HG03354 (cell line): ENCODE measurements at regions not wholly inside any gene's neighbourhood (a gene's known extent, or its start where the extent isn't known, plus 50 kb on each side); places are given as distances from the start of the nearest gene placed in this dataset.

Experiments
- ATAC-seq: cut with Tn5 transposase; IDR thresholded peaks from one replicate; pipeline ENCODE4 v1.9.1; 2021; ENCODE audit warnings: mild to moderate bottlenecking; ENCODE audit not compliant: unreplicated experiment, poor library complexity, severe bottlenecking

GRCh38 chr2:103734911-103735310 is 973.1 kb downstream of the TMEM182 start:
- no peak for ATAC-seq

GRCh38 chr2:103738108-103738507 is 976.3 kb downstream of the TMEM182 start:
- no peak for ATAC-seq

DNA sequence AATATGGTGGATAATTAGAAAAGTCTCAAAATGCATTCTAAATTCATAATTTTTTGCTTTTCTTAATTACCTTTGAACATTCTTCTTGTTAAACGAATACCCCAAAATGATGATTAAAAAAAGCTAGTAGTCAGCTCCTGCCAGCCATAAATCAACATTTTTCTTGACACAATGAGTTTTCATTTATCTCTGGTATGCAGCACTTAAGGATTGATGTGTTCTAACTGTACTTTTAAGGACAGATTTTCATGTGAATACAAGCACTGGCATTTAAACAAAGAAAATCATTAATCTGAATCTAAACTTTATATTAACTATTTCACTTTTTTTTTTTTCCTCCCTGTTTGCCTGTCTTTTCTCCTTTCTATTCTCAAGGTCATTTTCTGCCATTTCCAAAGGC is 976.8 kb downstream of the TMEM182 start:
- no peak for ATAC-seq

DNA sequence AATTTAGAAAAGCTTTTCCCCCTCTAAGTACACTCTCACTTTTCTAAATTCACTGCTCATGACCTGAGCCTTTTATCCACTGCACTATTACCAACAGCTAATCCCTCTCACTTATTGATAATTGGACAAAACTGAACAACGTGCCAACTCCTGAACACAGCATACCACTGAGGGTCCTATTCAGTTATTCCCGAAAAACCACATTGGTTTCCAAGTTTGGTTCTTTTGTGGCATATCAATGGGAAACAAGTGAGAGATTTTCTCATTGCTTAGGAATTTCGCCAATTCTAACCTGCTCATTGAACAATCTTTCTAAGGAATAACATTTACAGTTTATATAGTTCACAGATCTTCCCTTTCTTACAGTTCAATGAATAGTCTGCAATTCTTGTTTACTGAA is 977.4 kb downstream of the TMEM182 start:
- ATAC-seq, result no peak

- ATAC-seq, result no peak
Measured at GRCh38 chr2:103739921-103740320, 978.1 kb downstream of the TMEM182 start.

GRCh38 chr2:103740631-103741030 is 978.8 kb downstream of the TMEM182 start:
- ATAC-seq, result no peak

DNA sequence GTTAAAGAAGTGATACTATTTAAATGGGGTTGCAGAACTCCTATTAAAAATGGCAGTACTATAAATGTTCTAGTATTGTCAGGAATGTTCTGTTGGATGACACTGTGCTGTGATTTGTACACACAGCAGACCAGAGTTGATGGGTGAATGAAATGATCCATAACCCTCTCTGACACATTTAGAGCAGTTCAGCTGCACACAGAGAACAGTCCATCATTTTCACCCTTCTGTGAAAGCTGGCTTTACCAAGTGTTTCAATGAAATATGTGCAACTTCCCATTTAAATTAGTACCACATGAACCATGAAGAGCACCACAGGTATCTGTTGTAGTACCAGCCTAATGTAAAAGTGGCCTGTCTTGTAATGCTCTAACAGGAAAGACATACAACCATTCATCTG is 981.4 kb downstream of the TMEM182 start:
- ATAC-seq, result no peak

DNA sequence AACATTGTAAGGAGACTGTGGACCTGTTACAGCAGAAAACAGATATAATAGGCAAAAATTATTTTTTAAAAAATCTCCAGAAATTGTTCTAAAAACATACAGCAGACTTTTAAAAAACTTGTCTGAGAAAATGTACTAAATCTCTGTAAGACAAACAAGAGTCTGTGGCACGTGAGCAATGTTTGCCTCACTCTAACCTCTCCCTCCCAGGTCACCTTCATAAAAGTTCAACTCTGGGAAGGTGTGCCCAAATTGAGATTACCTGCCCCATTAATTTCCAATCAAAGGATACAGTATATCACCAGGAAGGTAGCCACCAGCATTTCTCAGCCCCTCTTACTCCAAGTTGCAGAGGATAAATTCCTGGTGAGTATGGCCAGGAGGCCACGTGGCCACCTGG is 992.7 kb downstream of the TMEM182 start:
- no peak for ATAC-seq

- ATAC-seq, result no peak
Measured at GRCh38 chr2:103773884-103774283, 1012.1 kb downstream of the TMEM182 start.

GRCh38 chr2:103780088-103780702 is 1018.4 kb downstream of the TMEM182 start:
- ATAC-seq, result no peak

GRCh38 chr2:103781313-103781712 is 1019.5 kb downstream of the TMEM182 start:
- no peak for ATAC-seq

- ATAC-seq, result no peak
Measured at GRCh38 chr2:103784261-103784660, 1022.4 kb downstream of the TMEM182 start.

DNA sequence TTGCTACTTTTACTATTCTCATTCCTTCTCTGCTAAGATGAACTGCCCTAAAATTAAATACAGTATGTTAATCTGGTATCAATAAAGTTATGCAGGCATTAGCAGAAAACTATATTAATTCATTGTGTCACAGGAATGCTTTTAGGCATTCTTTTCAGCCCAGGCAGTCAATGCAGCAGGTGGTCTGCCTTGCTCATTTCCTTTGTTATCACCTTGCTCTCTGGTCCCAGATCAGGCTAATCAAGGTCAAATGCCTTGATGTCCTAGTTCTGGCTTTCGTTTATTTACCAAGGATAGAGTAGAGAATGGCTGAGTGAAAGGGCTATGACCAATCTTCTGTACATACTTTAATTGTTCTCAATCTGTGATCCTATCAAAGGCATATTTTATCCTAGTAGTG is 1023.6 kb downstream of the TMEM182 start:
- no peak for ATAC-seq

DNA sequence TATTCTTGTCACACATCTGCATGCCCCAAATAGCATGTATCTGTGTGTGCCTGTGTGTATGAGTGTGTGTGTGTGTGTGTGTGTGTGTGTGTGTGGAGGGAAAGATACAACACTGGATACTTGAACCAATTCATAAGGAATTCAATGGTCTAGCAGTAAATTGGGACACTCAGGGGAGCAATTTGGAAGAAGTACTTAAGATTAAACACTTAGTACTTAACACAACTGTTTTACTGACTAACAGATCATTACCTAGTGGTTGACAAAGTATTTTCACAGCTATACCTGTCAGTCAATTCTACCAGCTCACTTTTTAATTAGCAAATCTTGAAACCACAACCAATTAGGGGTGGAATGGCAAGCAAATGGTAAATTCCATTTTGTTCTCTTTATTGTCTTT is 1024.1 kb downstream of the TMEM182 start:
- no peak for ATAC-seq

DNA sequence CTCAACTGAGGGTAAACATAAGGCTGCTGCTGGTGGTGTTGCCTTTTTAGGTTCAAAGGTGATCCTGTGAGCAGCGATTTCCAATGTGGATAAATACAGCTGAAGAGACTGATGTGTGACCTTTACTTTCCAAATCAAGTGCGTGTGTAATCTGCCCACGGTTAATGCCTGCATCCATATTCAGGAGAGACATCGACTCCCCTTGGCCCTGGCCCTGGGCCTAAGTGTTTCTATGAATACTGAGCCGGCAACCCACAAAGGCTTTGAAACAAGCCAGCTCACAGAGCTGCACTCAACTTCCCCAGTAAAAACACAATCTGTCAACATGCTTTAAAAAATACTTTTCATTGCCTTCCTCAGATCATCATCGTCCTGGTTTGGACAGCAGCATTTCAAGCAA is 1026.6 kb downstream of the TMEM182 start:
- ATAC-seq, result no peak

- ATAC-seq, result no peak
Measured at GRCh38 chr2:103788951-103789350, 1027.1 kb downstream of the TMEM182 start.

DNA sequence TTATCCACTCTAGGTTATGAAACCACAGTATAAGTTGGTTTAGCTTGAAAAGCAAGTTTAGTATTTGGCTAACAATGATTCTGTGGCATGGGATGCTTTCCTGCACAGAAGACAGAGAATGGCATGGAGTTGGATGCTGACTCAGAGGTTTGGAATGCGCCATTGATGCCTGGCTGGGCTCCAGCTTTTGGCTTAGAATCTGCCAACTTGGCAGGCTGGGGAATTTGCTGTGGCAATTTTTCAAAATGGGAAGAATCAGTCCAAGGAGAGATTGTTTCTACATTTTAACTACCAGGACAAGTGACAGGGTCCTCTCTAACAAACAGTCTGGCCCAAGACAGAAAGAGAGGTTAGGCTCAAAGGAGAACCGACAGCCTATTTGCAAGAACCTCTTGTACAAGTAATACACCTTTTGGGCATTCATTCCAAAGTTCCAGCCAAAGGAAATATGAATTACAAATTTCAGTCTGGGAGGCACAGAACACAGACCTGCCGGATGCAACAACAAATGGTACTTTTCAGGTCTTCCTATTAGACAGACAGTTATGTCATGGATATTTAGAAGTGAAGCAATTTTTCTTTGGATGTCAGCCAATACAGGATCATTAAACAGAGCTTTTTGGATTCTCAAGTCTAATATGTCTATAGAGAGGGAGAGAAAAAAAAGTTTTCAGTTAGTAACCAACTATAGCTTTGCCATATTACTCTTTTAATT is 1027.7 kb downstream of the TMEM182 start:
- ATAC-seq, result no peak

- no peak for ATAC-seq
Measured at GRCh38 chr2:103792042-103792441, 1030.2 kb downstream of the TMEM182 start.

DNA sequence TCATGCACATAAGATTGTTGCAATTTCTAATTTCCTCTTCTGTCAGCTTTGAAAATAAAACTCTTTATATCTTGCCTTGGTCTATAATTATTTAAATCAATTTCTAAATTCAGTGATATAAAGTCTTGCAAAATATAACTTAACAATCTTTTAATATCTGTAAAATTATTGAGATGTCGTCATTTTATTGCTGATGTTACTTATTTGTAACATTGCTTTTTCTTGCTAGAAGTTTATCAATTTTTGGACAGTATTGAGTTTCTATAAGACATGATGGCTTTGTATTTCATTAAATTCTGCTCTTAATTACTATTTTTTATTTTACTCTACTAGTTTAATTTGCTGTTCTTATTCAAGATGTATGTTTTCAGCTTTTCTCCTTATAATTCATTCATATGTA is 1036.5 kb downstream of the TMEM182 start:
- no peak for ATAC-seq

DNA sequence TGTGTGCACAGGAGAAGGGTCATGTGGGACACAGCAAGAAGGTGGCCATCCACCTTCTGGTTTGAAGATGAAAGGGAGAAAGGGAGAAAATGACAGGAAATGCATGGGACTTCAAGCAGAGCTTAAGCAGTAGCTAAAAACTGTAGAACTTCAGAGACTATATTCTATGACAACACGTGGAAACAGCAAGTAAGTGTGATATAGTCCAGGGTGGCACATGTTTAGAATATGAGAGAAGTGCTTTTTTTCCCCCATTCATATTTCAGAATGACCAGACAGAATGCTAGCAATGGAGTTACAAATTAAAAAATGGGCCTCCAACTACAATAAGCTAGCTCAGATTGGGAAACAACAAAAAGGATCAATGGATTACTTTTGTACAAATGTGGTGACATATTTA is 1042.2 kb downstream of the TMEM182 start:
- no peak for ATAC-seq

DNA sequence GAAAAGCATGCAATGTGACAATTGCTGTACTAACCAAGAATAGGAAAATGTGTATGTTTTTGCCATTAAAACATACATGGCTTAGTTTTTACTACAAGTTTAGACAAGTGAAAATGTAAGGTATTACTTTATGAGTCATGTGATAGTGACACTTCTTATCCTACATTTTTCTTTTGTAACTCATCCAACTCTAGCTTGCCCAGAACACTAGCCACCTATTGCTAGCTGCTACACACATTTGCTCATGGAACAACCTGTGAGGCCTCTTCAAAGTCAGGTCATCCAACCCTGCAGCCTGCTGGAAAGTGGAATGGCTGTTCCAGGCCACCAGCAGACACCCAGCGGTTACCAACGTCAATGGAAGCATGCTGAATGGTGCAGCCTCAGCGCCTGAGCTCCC is 1043.9 kb downstream of the TMEM182 start:
- no peak for ATAC-seq

- no peak for ATAC-seq
Measured at GRCh38 chr2:103808814-103809213, 1045.1 kb upstream of the POU3F3 start.
